Lower leg skin (tissue), 3 donors: ENCODE measurements at regions not wholly inside any gene's neighbourhood (a gene's known extent, or its start where the extent isn't known, plus 50 kb on each side); places are given as distances from the start of the nearest gene placed in this dataset.
"Not testable (repeated sequence)": the region's sequence is repeated elsewhere in the genome, so short reads cannot be mapped to it uniquely, and the experiment has no call there.

Experiments used
- CTCF ChIP-seq, 3 donors: fragments of 450-650 bp; IDR thresholded peaks; one replicate each; pipeline ENCODE4 v1.5.1; 2016; ENCODE audit warnings: antibody characterized with exemption in 3 of 3, mild to moderate bottlenecking in 3 of 3, moderate library complexity in 2 of 3
- POLR2A ChIP-seq, 2 donors: fragments of 450-650 bp; IDR thresholded peaks; one replicate each; pipeline ENCODE4 v1.6.1; 2016 to 2017; ENCODE audit warnings: antibody characterized with exemption in 2 of 2, mild to moderate bottlenecking in 1 of 2, moderate library complexity in 1 of 2

- not testable (repeated sequence) for TF ChIP-seq POLR2A, CTCF (IDR thresholded peaks at IDR 0.05)
Measured at GRCh38 chr22:12629815-12630214, 2898.2 kb upstream of the OR11H1 start.
